HS-27A (cell line): ENCODE measurements at regions not wholly inside any gene's neighbourhood (a gene's known extent, or its start where the extent isn't known, plus 50 kb on each side); places are given as distances from the start of the nearest gene placed in this dataset.

Source experiments
- DNase-seq: peaks from one replicate; pipeline ENCODE4 v3.0.0-alpha.2; 2012; ENCODE audit warnings: low read depth, missing footprints

DNA sequence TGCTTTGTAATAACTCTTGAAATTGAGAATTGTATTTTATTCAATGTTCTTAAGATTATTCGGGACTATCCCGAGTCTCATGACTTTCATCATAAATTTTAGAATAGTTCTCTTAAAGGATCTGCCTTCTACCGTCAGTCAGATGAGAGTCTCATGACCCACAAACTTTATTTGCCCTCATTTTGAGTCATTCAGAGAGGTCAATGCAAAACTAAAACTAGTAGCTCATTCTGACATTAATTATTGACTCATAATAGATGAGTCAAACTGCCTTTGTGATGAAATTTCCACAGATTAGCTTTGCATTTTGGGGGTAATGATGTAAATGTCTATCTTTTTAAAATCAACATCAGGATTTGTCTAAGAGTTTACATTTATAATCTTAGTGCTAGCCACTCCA, 1527.3 kb downstream of the TECRL start:
- no peak for DNase-seq

DNA sequence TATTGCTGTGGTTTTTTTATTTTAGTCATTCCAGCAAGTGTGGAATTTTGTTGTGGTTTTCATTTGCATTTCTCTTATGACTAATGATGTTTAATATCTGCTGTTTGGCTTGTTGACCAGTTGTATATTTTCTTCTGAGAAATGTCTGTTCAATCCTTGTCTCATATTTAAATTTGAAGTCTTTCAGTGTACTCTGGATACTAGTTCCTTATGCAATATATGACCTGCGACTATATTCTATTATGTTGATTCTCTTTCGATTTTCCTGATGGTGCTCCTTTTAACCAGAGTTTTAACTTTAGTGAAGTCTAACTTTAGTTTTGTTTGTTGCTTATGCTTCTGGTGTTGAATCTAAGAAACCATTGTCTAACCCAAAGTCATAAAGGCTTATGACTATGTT, 1528.0 kb downstream of the TECRL start:
- DNase-seq: no peak

DNA sequence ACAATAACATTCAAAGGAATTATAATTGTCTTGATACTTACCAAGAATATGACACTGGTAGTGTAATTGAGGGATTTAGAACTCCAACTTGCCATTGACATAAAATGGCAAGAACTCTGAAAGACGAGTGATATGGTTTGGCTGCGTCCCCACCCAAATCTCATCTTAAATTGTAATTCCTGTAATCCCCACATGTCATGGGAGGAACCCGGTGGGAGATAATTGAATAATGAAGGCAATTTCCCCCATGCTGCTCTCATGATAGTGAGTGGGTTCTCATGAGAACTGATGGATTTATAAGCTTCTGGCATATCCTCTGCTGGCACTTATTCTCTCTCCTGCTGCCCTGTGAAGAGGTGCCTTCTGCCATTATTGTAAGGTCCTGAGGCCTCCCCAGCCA, 1536.4 kb downstream of the TECRL start:
- DNase-seq: no peak

DNA sequence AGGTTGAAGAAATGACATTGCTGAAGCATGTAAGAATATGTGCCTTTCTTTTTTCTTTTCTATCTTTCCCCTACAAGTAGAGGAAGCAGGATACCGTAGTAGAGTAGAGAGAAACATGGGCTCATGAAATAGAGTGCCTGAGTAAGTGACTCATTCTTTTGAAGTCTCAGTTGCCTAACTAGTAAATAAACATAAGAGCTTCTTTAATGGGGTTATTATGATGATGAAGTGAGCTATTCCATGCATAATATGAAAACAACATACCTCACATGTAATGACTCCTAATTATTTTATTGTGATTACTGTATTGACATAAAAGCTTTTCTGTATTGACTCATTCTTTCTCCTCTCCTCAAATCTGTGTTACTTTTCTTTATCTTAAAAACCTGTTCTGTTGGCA, 1538.2 kb downstream of the TECRL start:
- DNase-seq: no peak

DNA sequence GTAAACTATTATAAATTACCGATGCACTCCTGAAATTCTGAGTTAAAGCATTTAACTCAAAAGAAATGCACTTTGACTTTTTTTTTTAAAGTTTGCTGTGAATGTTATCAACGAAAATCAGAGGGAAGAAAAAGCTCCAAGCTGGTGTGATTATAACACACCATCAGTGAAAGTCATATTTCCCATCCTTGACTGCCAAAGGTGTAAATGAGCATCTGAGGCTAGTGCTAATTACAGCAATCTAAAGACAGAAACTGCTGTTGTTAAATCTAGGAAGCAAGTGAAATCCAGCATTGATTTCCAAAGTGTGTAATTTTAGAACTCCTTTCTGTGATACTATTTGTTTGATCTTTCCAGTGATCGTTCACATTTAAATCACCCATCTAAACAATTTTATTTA, 1538.8 kb downstream of the TECRL start:
- DNase-seq: no peak

DNA sequence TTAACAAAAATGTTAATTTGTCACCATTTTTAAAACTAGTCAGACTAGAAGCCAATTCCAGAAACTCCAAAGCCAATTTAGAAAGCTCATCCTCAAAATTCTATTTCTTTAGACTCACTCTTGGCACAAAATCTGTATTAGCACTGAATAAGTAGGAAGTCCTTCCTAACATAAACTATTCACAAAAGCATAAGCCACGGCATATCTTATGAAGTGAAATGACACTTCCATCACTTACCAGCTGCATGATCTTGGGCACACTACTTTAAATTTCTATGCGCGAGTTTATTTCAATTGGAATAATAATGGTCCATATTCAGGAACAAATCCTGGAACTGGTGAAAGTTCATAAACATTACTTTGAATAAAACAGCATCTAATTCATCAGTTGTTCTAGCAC, 1544.0 kb downstream of the TECRL start:
- no peak for DNase-seq

DNA sequence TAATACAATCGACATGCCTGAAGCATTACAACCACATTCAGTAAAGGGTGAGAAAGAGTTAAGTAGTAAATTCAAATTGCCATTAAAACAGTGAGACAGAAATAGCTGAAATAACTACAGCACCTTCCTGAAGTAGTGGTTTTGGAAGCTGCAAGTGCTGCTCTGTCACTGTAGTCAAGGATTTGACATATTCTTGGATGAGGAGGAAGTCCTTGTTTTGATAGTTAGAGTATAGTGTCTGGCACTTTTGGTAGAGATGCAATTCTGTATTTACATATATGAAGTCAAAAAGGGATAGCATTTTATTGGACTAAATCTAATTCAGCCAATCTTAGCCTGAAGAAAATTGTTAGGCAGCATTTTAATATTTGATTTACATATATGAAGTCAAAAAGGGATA, 1559.6 kb downstream of the TECRL start:
- no peak for DNase-seq

DNA sequence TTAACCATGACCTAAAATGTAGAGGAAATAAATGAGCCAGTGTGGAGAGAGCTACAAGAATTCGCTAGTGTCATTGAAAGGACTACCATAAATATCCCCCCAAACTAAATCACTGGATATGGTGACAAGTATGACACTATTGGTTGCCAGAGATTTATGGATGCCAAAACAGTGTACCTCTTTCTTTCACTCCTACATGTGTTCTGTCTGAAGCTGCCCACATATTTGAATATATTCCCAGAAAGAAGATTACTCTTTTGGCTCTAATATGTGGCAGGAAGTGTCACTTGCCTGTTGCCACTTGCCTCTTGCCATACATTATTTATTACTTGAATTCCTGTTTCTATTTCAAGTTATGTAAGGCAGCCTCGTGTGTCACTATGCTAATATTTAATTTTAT, 1573.6 kb downstream of the TECRL start:
- DNase-seq: no peak

DNA sequence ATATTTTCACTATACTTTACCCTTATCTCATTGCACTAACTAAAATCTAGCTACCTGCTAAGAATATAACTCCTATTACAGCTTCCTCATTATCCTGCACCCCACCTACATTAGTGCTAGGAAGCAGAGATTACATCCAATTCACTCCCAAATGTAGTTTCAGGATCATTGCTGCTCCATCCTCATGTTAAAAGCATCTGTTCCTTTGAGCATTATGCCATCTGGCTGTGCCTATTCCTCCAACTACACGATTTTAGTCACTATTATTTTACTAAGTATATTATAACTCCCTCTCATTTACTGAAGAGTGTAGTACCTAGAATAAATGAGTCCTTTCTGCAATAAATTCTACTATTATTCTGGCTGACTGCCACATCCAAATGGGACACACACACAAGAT, 1586.9 kb downstream of the TECRL start:
- no peak for DNase-seq

DNA sequence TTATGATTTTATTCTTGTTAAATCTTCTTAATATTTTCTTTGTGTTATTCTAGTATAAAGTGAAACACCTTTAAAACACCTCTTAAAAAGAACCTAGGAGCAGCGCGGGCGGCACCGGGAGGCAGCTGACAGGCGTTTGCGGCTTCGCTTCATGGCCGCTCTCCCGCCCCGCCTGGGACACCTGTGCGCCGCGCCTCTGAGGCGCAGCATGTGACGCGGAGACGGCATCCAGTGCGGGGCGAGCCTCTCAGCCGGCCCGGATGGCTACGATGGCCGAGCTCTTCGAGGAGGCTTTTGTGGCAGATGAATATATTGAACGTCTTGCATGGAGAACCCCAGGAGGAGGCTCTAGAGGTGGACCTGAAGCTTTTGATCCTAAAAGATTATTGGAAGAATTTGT, 1592.7 kb downstream of the TECRL start:
- no peak for DNase-seq

DNA sequence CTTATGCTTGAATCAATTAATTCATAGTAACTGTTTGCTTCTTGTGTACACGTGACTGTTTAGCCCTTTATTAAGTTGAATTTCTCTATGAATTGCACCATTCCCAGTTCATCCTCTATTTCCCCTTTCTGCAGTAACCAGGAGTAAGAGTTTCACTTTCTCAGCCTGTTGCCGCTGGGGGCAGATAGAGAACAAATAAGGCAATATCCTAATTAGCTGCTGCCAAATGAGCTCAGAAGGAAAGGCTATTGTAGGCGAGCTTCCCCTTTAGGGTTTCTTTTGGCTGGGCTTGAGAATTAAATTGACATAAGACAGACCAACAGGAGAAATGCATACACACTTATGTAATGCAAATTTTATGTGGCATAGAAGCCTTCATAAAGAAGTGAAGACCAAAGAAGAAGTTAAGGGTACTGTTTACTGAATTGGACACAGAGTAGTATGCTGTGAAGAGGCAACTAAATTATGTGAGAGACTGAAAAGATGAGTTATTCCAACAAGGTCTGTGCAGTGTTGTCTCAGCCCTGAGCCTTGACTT, 1594.7 kb downstream of the TECRL start:
- DNase-seq: no peak

DNA sequence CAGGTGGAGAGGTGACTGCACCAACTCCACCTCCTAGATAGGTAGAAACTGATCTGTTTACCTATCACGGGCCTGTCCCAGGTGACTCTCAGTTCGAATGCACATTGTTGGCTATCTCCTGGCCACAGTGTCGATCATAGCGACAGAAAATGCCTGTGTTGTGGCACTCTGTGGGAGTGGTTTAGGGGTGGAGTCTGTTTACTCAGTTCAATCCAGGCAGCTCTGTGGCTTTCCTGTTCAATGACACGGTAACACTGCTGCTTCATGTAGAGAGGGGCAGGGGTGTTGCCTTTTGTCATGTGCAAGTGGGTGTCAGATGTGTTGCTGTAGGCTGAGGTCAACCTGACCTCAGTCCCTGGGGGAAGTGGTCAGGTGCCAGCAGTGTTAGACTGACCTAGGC, 1602.4 kb downstream of the TECRL start:
- no peak for DNase-seq

DNA sequence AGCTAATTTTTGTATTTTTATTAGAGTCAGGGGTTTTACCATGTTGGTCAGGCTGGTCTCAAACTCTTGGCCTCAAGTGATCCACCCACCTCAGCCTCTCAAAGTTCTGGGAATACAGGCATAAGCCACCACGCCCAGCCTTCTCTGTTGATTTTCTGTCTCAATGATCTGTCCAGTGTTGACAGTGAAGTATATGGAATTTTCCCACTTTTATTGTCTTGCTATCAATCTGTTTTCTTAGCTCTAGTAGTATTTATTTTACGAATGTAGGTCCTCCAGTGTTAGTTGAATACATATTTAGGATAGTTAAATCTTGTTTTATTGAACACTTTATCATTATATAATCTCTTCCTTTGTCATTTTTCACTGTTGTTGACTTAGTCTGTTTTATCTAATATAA, 1603.9 kb downstream of the ADGRL3 start:
- DNase-seq: no peak

DNA sequence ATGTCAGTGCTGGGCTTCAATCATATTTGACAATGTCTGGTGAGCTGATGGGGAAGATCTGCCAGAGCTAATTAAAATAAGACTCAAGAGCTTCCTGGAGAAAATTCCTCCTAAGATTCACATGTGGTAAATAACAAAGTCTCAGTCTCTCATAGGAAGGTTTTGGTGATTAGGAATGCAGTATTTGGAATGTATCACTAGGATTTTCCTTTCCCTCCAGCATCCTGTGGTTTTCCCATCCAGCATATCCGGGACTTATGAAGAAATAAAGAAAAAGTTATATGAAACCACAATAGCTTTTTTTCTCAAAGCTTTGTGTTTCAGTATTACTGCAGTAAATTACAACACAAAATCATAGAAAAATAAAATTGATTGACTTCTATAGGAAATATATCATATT, 1597.1 kb downstream of the ADGRL3 start:
- DNase-seq: no peak

DNA sequence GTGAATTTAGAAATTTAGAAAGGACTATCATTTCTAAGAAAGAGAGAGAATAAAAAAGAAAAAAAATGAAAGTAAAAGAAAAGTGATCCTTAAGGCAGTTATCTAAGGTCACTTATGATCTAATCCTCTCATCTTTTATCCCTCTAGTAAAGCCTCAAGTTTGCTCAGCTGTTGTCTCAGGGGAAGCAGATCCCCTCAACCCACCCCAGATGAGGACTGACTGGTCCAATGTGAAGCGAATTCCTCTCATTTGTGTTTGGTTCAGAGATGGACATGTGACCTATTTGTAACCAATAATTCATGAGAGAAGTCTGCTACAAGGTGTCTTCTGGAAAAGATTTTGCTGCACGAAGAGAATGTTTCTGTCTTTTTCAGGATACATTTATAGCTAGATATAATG, 1591.3 kb downstream of the ADGRL3 start:
- DNase-seq: no peak

DNA sequence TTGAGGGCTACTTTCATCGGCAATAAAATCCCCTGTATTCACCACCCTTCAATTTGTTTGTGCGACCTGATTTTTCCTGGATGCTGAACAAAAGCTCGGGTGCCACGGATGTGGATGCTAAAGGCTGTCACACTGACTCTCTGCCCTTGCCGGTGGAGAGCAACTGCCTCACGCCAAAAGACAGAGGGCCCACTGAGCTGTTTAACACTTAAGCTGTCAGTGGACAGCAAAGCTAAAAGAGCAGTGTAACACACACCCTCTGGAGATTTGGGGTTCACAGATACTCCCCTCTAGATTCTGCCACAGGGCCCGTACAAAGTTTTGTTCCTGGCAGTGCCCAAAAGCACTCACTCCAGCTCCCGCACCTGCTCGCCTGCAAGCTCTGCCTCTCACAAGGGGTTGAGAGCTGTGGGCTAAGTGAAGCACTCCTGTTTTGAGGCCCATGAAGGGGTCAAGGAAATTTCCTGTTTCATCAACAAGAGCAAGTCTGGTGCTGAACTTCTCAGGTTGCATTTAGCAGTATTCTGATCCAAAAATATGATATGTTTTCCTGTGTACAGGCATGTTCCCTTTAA, 1571.9 kb downstream of the ADGRL3 start:
- no peak for DNase-seq

DNA sequence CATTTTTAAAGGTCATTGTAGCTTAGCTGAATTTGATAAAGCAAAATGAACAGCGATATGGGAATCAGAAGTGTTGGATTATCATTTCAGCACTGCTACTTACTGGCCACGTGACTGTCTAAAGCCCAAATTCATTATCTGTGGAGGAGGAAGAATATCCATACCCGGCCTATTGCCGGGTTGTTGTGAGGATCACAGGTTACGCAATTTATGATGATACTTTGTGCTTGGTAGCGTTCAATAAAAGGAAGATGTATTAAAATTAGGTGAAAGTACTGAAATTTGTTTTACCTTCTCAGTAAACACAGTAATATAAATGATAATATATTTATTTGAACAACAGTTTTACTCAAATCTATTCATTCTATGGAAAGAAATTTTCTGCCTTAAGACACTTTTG, 1540.2 kb downstream of the ADGRL3 start:
- DNase-seq: no peak

DNA sequence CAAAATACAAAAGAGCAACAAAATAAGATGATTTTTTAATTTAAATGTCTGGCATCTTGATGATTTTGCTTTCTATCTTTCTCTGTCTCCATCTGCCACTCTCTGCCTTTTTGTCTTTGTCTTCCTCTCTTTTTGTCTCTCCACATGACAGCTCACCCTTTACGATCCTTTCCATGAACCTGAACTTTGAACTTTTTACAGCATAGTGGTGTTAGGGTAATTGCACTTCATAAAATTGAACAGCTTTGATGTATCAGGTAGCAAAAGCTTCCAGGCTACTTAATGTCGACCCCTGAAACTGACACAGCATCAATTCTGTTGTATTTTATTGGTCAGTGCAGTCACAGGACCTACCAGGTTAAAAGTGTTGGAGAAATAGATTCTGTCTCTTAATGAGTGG, 1517.0 kb downstream of the ADGRL3 start:
- no peak for DNase-seq

DNA sequence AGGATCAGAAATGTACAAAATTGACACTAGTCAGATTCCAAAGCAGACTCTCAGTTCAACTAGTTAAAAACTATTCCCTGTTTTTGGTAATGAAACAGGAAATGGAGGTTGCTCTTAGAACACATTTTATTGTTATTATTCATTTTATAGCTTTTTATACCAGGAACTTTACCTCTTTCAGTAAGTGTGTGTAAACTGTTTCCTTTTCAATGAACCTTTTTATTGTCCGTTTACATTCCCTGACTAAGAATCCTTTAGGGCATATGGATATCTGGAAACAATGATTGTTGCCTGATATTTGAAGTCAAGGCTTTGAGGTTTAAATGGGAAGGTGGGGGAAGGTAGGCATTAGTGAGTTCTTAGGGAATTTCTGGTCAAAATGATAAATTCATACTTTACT, 1511.4 kb downstream of the ADGRL3 start:
- DNase-seq: no peak

DNA sequence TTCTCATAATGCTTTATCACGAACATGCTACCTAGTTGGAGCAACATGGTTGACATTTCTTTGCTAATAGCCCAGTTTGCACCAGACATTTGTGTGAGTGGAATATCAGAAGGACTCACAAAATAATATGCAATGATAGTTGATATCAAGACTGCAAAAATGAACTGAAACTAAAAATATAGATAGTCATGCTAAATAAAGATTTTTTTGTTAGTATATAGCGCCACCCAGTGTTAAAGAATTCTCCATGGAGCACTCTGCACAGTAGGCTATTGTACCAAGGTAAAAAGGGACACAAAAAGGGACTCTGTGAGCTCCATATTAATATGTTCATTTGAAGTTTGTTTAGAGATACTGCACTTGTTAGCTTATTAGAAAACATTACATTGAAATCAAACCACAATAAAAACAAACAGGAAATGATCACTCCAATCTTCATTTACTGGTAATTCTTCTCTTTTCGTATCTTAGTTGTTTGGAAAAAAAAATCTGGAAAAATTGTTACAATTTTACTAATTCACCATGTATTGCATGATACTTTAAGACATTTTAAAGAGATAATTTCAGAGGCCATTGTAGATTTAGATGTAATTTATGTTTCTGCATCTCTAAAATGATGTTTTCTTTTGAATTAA, 1509.6 kb downstream of the ADGRL3 start:
- peak; percentile 11 for DNase-seq

DNA sequence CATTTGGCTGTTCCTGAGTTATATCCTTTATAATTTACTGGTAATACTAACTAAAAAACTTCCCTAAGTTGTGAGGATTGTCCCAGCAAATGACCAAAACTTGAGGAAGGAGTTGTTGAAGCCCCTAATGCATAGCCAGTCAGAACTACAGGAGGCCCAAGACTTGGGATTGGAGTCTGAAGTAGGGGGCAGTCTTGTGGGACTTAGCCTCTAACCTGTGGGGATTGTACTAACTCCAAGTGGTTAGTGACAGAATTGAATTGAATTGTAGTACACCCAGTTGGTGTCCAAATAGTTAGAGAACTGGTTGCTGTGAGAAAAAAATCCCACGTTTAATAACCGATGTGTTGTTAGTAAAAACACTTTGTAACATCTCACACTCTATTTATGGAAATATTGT, 1506.3 kb downstream of the ADGRL3 start:
- DNase-seq: no peak

DNA sequence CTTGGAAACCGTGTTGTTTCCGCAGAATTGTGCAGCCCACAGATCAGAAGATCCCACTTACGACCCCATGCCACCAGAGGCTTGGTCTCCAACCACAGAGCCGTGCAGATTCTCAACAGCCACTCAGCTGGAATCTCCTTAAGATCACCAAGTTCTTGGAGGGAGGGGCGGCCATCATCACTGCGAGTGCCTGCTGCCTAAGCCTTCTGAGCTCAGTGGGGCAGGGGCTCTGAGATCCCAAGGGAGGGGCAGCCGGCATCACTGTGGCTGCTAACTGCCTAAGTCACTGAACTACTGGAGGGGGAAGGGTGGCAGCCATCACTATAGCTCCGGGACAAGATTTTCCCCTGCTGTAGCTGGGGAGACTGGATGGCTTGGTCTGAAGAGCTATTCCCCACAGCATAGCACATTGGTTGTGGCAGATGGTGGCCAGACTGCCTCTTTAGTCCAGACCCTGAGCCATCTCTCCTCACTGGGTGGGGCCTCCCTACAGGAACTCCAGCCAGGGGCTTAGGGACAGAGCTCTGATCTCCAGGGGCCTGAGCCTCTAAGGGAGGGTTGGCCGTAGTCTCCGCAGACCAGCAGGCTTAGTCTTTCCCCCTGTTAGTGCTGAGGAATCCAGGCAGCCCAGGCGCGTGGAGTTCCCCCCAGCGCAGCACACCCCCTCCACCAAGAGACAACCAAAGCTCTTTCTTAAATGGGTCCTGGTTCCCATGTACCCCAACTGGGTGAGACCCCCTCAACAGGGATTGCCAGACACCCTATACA, 1483.9 kb downstream of the ADGRL3 start:
- DNase-seq: no peak

DNA sequence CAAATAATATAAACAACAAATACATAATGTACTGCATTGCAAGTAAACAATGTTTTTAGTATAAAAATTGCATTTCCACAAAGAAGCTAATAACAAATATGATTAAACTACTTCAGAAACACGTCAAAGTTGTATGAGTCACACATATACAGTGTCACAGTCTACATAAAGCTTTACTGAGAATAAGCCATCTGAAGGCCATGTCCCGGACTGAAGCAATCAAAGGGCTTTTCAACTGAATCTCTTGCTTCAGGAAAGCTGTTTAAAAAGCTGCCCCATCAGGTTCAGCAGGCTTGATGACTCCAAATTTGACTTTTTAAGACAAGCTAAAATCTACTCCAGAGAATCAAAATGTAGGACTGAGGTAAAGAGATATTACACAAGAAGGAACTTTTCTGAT, 1476.8 kb downstream of the ADGRL3 start:
- no peak for DNase-seq

DNA sequence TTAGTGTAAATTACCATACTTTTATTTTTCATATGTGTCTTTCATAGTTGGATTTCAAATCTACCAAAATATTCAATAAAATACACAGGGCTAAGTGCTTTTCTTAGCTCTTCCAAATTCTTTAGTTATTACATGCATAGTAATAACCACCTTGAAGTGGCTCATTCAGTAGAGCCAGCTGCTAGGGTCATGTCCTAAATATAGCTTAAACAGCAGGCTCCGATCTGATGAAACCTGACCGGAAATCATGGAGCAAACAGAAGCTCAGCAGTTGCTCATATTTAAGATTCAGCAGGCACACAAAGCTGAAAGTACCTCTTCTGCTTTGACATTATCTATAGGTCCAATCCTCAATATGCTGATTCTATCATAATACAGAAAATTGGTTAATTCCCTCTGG, 1470.4 kb downstream of the ADGRL3 start:
- no peak for DNase-seq
